ENCODE measurements at regions not wholly inside any gene's neighbourhood (a gene's known extent, or its start where the extent isn't known, plus 50 kb on each side); places are given as distances from the start of the nearest gene placed in this dataset.

DNA sequence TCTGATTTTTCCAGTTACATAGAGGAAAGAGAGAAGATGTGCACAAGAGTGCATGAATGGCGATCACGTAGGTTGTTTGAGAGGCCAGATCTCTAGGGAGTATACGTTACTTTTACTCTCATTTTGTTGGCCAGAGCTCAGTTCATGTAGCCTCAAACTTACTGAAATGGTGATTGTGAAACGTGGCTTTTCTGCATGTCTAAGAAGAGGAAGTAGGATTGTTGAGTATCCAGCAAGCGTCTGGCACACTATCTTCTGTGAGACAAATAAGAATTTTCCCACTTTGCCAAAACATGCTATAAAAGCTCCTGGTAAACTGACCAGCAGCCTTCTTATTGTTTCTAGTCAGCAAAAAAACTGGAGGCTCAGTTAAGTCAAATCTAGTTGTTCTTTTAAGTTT lies 264.5 kb upstream of the EMCN start:
- TF ChIP-seq, protein P1, sequence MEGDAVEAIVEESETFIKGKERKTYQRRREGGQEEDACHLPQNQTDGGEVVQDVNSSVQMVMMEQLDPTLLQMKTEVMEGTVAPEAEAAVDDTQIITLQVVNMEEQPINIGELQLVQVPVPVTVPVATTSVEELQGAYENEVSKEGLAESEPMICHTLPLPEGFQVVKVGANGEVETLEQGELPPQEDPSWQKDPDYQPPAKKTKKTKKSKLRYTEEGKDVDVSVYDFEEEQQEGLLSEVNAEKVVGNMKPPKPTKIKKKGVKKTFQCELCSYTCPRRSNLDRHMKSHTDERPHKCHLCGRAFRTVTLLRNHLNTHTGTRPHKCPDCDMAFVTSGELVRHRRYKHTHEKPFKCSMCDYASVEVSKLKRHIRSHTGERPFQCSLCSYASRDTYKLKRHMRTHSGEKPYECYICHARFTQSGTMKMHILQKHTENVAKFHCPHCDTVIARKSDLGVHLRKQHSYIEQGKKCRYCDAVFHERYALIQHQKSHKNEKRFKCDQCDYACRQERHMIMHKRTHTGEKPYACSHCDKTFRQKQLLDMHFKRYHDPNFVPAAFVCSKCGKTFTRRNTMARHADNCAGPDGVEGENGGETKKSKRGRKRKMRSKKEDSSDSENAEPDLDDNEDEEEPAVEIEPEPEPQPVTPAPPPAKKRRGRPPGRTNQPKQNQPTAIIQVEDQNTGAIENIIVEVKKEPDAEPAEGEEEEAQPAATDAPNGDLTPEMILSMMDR (IDR thresholded peaks at IDR 0.05) = no peak
- TF ChIP-seq EZH2phosphoT487 (IDR thresholded peaks at IDR 0.05; ENCODE audit: borderline replicate concordance, low read depth) (no peak), MXI1 (IDR thresholded peaks at IDR 0.05; ENCODE audit: low read depth, low read length) (no peak), NRF1 (IDR thresholded peaks at IDR 0.05; ENCODE audit: low read depth, low read length) (no peak)

Data from SK-N-SH (cell line).